Globus pallidus (tissue), 1 donor: ENCODE measurements at regions not wholly inside any gene's neighbourhood (a gene's known extent, or its start where the extent isn't known, plus 50 kb on each side); places are given as distances from the start of the nearest gene placed in this dataset.
"Not testable (repeated sequence)": the region's sequence is repeated elsewhere in the genome, so short reads cannot be mapped to it uniquely, and the experiment has no call there.

ENCODE experiments used
- DNase-seq: peaks from one replicate; pipeline ENCODE4 v3.0.0-alpha.2; 2015; ENCODE audit warnings: low spot score

GRCh38 chr16:75837264-75837663 is 111.0 kb upstream of the CPHXL start:
- DNase-seq: no peak

- no peak for DNase-seq
Measured at GRCh38 chr16:75837681-75838080, 111.4 kb upstream of the CPHXL start.

- no peak for DNase-seq
Measured at GRCh38 chr16:75841517-75841916, 115.2 kb upstream of the CPHXL start.

- DNase-seq: no peak
Measured at GRCh38 chr16:75847172-75847571, 120.9 kb upstream of the CPHXL start.

- no peak for DNase-seq
Measured at GRCh38 chr16:75854152-75854551, 127.9 kb upstream of the CPHXL start.

- DNase-seq: peak; percentile 91
Measured at GRCh38 chr16:75860326-75861053, 134.2 kb upstream of the CPHXL start.

GRCh38 chr16:75861311-75862097 is 135.2 kb upstream of the CPHXL start:
- DNase-seq: no peak

GRCh38 chr16:75862098-75862386 is 135.8 kb upstream of the CPHXL start:
- no peak for DNase-seq

- no peak for DNase-seq
Measured at GRCh38 chr16:75864243-75864642, 138.0 kb upstream of the CPHXL start.

GRCh38 chr16:75865736-75866135 is 139.4 kb upstream of the CPHXL start:
- DNase-seq: no peak

- peak; percentile 47 for DNase-seq
Measured at GRCh38 chr16:75868636-75869632, 142.6 kb upstream of the CPHXL start.

- DNase-seq: not testable (repeated sequence)
Measured at GRCh38 chr16:75881280-75881679, 155.0 kb upstream of the CPHXL start.

GRCh38 chr16:75899163-75899562 is 172.9 kb upstream of the CPHXL start:
- no peak for DNase-seq

- DNase-seq: no peak
Measured at GRCh38 chr16:75908331-75909117, 182.2 kb upstream of the CPHXL start.

- DNase-seq: no peak
Measured at GRCh38 chr16:75909746-75910145, 183.5 kb upstream of the CPHXL start.

- DNase-seq: no peak
Measured at GRCh38 chr16:75911896-75912295, 185.6 kb upstream of the CPHXL start.

- DNase-seq: no peak
Measured at GRCh38 chr16:75913958-75914357, 187.7 kb upstream of the CPHXL start.

- DNase-seq: no peak
Measured at GRCh38 chr16:75916451-75916850, 190.2 kb upstream of the CPHXL start.

- no peak for DNase-seq
Measured at GRCh38 chr16:75918109-75918508, 191.8 kb upstream of the CPHXL start.

GRCh38 chr16:75919664-75920063 is 193.4 kb upstream of the CPHXL start:
- DNase-seq: peak; percentile 43

GRCh38 chr16:75921281-75921680 is 195.0 kb upstream of the CPHXL start:
- no peak for DNase-seq

- no peak for DNase-seq
Measured at GRCh38 chr16:75922250-75922649, 196.0 kb upstream of the CPHXL start.
